HPDE6-E6E7 (cell line): ENCODE measurements at regions not wholly inside any gene's neighbourhood (a gene's known extent, or its start where the extent isn't known, plus 50 kb on each side); places are given as distances from the start of the nearest gene placed in this dataset.

Experiments used
- DNase-seq: peaks from one replicate; pipeline ENCODE4 v3.0.0; 2011; ENCODE audit warnings: missing footprints; ENCODE audit errors: extremely low spot score

DNA sequence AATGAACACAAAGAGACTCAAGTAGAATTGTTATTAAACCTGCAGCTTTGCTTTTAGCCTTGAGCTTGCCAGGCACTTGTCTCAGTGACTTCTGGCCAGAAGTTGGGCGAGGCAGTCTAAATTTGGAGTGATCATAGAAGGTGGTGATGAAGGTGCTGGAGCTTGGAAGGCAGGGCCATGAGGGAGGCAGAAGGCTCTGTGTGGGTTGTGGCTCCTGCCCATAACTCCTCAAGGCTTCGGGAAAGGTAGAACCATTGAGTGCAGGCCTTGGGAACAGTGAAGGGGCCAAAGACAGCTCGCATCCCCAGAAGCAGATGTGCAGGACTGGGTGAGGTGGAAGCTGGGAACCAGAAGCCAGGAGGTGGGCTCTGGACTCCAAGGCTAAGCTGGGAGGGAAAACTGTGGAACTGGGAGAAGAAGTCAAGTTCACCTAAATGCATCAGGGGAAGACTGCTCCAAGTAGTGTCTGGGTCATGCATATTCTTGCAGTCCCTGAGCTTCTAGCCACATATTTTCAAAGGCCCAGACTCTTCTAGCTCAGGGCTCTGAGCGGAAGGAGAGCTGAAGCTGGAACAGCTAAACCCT, 111.1 kb upstream of the HABP2 start:
- no peak for DNase-seq

DNA sequence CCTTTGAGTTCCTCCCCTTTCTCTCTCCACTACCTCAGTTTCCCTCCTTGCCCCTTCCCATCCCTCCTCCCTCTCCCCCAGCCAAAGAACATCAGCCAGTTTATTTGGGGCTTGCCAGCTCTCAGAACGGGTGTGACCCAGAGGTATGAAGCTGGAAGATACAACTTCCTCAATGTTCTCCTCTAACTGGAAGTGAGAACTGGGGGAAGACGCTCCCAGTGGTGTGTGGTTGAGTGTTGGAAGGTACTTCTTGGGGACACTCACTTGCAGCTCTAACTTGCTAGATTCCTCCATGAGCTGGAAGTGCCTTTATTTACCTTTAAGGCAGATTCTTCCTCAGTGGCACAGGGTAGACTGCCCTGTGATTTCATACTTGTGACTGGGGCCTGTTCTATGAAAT, 110.5 kb upstream of the HABP2 start:
- no peak for DNase-seq

DNA sequence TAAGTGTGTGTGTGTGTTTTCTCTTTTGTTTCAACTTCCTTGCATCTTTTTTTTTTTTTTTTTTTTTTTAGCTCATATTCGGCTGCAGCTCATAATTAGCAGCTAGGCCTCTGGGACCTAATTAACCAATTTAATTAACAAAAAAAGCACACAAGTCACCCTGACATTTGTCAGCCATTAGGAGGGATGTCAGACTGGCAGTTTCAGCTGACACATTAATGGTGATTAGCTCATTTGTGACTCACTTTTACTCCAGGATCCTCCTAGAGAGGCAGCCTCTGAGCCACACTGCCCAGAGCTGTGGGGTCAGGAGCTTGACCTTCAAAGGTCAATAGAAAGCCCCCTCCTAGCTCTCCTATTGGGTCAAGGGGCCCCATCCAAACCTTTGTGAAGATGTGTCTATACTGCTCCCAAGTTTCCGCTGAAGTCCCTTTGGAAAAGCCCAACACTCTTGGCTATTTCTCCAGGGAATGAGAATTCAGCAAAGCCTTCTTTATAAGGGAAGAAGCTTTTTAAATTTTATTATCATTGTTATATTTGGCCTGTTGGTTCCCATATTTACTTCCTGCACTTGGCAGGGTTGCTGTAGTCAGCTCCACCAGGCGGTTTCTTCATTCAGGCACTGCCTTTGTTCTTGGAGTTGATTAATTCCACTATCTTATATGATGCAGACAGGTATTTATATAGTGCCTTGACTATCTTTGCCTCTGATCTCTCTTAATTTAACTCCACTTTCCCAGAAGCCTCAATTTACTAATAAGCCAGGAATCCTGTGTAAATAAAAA, 109.5 kb upstream of the HABP2 start:
- DNase-seq: no peak

DNA sequence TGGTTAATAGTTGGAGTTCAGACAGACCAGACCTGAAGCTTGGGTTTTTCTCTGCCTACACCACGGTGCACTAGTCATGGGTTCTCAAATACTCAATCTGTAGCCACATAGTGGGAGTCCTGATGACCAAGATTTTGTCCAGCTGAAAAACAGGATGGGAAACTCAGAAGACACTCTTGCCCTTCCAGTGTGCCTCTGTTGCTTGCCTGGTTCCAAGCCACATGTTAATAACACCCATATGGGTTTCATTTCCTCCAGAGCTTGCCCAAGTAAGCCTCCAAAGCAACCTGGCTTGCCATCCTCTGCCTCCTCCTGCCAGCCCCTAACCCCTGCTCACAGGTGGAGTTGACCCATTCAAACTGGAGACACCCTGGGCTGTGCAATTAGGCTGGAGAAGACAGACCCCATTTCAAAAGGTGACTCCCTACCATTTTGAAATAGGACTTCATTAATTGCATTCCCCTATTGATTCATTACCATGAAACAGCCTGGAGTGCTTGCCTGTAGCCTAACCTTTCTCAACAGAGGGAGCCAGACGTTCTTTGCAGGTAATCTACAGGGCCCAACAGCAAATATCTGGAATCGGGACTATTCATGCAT, 108.0 kb upstream of the HABP2 start:
- DNase-seq: no peak

DNA sequence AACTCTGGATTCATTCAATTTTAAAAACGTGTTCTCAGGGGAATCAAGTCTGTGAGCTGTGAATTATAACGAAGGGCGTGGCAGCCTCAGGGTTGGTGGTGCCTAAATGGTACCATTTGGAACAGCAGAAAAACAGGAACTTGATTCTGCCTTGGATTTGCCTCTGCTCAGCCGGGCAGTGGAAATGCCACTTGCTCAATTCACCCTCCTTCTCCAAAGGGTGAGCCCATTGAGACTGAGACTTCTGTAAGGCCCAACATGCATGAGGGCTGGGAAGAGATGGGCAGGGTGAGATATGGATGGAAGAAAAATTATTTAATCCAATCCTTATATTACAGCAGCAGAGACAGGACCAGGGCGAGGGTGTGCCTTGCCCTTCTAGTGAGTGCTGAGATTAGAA, 107.1 kb upstream of the HABP2 start:
- no peak for DNase-seq

DNA sequence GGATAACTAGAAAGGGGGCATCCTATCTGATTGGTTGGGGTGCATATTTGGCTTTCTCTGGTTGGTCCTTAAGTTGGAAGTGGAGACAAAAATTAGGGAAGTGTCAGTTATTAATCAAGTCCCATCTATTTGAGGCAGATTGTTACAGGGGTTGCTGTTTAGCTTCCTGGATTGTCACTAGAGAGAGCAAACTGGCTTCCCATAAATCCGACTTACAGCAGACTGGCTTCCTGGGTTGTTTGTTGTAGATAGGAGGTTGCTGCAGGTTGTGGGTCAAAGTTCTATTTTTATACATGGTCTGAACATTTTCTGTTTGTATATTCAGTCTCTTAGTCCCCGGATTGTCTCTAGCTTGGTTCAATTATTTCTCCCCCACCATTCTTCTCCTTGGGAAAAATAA, 106.1 kb upstream of the HABP2 start:
- no peak for DNase-seq

DNA sequence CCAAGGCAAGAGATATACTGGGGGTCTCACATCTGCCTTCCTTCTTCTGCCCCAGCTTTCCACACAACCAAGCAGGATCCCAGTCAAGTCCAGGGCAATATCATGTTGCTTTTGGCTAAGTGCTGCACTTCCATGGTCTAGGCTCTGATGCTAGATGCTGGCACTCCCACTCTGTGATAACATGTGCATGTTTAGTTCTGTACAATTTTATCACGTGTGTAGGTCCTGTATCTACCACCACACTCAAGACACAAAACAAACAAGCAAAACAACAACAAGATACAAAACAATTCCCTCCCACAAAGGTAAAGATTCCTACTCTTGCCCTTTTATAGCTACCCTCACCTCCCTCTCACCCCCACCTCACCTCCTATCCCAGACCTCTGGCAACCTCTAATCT, 105.6 kb upstream of the HABP2 start:
- no peak for DNase-seq

DNA sequence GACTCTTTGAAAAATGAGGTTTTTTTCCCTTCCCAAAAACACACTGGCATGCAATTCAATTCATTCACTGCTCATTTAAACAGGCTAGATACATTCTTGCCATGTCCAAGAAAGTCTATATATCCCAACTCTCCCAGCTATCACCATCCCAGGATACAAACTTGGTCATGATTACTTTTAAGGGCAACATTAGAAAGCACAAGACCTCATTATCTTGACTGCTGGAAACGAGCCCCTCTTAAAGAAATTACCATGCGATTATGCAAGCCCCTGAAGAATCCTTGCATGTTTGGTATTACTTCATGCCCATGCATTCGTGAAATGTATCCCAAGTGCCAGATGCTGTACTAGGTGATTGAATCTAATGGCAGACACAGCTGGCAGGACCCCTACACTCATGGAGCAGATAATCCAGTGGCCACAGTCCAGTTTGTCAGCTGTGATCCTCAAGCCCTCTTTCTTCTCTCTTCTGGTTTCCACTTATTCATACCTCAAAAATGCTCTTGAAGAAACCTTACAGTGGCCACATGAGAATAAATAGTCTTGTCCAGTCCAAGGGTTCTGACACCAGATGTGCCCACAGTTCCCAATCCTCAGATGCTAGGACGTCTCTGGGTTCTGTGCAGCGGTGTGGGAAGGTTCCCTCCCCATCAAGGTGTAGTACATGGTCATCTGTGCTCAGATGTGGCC, 103.7 kb upstream of the HABP2 start:
- no peak for DNase-seq

DNA sequence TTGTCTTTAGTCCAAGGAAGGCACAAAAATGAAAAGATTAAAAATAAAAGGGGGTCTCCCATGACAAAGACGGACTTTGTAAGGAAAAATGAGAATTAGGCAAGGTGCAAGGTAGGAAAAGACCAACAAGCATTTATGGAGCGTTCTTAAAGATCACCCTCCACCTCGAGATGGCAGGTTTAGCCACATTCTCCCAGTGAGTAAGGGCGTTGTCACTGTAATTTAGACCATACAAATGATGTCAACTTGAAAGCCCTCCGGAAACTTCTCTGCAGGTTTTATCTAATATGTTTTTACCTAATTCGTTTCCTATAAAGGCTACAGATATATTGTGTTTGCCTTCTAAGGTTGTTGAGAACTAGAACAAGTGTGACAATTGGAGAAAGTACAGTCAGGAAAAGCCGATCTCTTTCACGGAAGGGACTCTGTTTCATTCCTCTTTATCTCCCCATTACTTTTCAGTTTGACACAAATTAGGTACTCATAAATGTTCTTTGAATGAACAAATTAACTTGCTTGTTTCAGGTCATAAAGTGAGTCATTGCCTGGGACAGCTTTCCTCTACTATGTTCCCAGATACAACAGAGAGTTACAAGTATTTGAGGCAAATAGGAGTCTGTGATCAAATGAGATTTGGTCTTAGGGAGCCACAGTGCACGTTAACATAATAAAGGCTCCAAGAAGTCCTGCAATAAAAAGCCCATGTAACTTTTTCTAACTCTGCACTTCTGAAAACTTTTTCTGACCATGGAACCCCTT, 102.6 kb upstream of the HABP2 start:
- no peak for DNase-seq

DNA sequence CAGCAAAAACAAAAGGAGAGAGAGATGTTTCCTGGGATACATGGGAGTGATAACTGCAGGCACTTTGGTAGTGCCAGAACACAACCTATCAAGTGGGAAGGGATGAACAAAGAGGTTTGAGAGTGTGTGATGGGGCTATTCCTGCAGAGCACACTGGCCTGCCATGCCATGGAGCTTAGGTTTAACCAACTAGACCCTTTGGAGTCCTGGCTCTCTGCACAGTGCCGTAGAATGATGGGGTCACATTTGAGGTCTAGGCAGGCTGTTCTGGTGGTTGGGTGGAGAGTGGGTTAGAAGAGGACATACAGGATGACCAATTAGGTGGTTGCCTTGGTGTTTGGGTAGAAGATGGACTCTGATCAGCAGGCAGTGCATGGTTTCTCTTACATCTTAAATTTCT, 101.9 kb upstream of the HABP2 start:
- DNase-seq: no peak

DNA sequence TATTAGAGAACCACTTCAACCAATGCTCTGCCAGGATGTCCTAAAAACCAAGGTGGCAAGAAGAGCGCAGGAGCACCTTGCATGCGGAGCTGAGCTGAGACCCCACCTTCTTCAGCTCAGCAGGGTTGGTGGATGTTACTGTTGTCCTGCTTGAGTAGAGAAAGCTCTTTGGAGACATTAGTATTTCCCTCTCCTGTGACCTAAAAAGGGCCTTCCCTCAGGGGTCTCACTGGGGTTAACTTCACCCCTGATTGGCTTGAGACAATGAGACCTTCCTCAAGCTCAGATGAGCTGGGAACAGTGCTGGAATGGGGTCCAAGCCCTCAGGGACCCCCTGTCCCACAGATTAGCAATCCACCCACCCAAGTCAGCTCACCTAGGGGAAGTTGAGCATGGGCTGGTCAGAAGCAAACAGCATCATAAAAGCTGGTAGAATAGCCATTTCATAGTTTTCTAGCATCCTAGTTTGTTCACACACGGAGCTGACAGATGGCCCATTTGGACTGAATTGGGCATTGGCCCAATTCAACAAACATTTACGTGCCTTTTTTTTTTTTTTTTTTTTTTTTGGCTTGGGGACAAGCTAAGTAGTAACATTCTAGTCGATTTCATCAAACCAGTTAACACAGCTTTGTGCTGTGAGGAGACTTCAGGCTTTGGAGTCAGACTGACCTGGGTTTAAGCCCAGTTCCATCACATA, 100.6 kb upstream of the HABP2 start:
- DNase-seq: no peak

DNA sequence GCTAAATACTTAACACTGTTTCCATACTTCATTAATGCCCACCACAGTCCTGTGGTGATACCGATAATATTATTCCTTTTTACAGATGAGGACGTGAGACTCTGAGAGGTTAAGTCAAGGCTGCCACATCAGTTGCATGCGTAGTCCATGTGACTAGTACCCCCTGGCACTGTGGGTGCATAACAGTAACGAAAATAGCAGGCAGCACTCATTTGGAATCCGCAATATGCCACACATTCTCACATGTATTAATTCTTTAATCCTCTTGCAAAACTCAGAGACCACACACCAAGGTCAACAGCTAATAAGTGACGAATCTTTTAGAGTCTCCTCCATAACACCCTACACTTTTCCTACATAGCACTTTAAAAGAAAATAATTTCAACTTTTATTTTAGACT, 99.5 kb upstream of the HABP2 start:
- no peak for DNase-seq

DNA sequence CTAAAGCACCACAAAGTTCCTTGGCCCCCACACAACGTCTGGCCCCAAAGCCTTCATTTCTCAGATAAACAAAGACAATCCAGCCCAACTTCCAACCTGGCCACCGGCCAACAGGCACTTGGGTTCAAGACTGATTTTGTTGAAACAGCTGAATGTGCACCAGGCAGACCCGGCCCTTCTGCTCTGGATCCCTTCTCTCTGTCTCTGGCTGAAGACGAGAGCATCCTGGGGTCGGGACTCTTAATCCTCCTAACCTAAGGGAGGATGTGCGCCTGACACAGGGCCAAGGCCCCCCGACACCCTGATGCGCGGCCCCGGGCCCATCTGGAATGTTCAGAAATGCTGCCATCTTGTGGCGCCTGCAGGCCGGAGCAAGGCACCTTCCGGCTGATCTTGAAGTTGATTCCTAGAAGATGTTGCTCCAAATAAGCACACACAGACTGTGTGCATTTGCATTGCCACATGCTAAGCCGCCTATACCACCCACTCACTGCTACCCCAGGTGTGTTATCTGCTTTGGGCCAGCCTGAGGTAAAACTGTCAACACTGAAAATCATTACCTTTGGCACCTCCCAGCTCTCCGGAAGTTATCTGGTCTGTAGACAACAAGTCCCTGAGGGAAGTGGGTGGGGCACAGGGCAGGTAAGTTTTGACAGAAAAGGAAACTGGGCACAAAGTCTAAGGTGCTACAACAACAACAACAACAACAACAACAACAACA, 98.4 kb upstream of the HABP2 start:
- no peak for DNase-seq

DNA sequence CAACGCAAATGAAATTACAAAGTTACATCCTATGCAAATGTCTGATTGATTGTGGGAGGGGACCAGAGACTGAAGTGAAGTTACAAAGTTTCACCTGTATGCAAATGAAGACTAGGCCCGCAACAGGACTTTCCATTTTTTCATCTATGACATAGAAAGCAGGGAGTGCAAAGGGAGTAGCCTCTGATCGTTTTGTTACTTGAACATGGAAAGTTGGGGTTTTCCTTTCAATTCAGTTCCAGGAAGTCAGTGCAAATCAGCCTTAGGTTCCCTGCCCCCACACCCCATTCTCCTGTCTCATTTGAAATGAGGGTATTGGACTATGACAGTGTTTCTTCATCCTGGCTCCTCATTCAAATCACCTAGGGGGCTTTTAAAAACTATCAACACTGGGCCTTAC, 96.9 kb upstream of the HABP2 start:
- no peak for DNase-seq

DNA sequence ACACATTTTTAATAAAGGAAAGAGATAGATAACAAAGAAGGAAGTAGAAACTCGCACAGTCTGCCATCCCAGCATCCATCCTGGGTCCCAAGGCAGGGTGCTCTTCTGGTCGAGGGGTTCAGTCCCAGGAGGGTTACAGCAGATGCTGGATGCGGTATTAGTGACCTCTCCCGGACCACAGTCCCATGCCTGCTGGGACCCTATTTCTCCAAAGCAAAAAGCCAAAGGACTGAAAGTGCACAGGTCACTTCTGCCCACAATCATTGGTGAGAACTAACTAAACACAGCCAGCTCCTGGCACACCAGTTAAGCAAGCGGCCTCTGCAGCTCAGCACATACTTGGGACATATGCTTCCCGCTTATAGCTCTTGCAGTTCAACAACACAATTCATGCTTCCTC, 96.1 kb upstream of the HABP2 start:
- no peak for DNase-seq

DNA sequence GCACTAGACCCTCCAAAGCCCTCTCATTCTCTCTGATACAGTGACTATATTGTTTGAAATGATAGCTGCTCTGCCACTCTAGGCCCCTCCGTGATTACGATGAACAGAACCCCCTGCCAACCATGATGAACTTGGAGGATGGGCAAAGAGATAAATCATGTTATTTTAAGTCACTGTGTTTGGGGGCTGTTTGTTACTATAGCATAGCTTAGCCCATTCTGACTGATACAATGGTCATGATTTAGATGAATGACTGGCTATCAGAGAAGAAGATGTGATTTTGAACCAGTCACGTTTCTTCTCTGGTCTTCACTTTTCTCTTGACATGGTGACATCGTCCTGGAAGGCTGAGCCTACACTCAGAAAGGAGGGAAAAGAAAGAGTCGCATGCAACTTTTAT, 95.4 kb upstream of the HABP2 start:
- no peak for DNase-seq

DNA sequence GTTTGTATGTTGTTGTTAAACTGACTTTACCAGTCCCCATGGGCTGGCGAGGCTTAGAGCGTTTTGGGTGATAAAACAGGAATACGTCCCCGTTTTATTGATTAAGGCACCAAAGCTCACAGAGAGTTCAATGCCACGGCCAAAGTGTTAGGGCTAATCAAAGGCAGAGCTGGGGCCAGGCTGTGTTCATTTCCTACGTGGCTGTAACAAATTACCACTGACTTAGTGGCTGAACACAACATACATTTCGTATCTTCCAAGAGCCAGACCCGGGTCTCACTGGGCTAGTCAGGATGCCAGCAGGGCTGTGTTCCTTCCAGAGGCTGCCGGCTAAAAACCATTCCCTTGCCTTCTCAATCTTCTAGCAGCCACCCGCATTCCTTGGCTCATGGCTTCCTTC, 94.4 kb upstream of the HABP2 start:
- no peak for DNase-seq

DNA sequence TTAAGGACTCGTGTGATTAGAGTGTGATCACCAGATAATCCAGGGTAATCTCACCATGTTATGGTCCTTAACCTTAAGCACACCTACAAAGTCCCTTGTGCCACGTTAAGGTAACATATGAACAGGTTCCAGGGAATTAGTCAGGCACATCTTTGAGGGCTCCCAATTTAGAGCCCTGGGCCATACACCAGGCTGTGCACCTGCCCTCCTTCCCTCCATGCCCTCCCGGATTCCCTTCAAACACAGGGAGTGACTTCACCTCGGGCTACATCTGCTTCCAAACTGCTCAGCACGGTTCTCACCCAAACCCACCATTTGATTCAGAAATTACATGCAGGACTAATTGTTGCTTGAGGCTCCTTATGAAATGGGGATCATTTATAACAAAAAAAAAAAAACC, 93.9 kb upstream of the HABP2 start:
- DNase-seq: no peak

DNA sequence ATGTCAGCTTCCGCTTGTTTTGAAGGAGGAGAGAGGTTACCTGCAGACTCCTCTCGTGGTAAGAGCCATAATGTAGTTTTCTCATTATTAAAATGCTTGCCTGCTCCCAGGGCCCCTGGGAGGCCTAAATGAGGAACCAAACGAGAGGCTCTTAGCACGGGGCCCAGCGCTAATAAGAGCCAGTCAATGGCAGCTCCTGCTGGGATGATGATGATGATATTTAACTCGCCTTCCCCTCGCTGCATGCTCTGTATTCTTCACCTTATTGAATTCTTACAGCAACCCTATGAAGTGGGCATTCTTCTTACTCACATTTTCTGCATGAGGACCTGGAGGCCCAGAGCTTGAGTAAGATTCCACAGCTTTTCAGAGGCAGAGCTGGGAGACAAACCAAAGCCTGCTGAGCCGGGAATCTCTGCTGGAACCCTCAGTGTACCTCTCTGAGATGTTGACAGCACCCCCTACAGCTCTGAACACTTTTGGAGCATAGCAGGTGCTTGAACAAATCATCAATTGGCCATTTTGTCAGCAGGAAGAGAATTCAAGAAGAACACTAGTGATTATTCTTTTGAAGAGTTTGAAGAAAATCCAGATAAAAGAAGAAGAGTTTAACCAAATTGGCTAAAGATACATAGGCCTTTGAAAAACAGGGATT, 93.1 kb upstream of the HABP2 start:
- DNase-seq: no peak

DNA sequence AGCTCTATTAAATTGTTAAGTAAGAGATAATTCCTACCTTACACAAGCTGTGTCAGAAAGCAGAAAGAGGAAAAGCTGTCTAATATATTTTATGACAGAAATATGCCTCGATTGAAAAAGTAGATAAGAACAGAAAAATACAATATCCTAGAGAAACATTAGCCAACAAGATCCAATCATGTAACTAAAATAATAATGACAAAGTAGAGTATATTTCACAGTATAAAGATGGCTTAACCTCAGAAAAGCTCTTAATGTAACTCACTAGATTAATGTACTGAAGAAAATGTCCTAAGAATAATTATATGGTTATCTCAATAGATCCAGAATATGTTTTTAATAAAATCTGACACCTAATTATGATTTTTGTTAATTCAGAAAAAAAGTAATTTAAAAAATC, 89.8 kb upstream of the HABP2 start:
- DNase-seq: no peak
